H9 (cell line): ENCODE measurements at regions not wholly inside any gene's neighbourhood (a gene's known extent, or its start where the extent isn't known, plus 50 kb on each side); places are given as distances from the start of the nearest gene placed in this dataset.

ENCODE experiments used
- DNase-seq: peaks from one replicate; pipeline ENCODE4 v3.0.0-alpha.2; 2017
- H2AFZ ChIP-seq: one replicate; pipeline ENCODE4 v1.6.1; 2013; ENCODE audit warnings: mild to moderate bottlenecking, low read length, control low read depth, moderate library complexity
- H2AK5ac ChIP-seq: 2 replicates; pipeline ENCODE4 v1.6.1; 2013; ENCODE audit warnings: low read length, control low read depth, mixed read lengths; ENCODE audit not compliant: insufficient read length
- H2BK120ac ChIP-seq: one replicate; pipeline ENCODE4 v1.6.1; 2013; ENCODE audit warnings: low read depth, mild to moderate bottlenecking, low read length, control low read depth, inconsistent platforms; ENCODE audit not compliant: poor library complexity, severe bottlenecking
- H2BK12ac ChIP-seq: 2 replicates; pipeline ENCODE4 v1.6.1; 2013; ENCODE audit warnings: low read length, control low read depth, mixed read lengths, low read depth; ENCODE audit not compliant: insufficient read length
- H2BK15ac ChIP-seq: 2 replicates; pipeline ENCODE4 v1.6.1; 2013; ENCODE audit warnings: low read depth, low read length, control low read depth
- H2BK20ac ChIP-seq: one replicate; pipeline ENCODE4 v1.6.1; 2013; ENCODE audit warnings: low read depth, mild to moderate bottlenecking, low read length, control low read depth, inconsistent platforms; ENCODE audit not compliant: poor library complexity, severe bottlenecking
- H2BK5ac ChIP-seq: 2 replicates; pipeline ENCODE4 v1.6.1; 2013; ENCODE audit warnings: low read length, control low read depth, mixed read lengths; ENCODE audit not compliant: insufficient read length
- H3K14ac ChIP-seq: 2 replicates; pipeline ENCODE4 v1.6.1; 2013; ENCODE audit warnings: low read length, control low read depth; ENCODE audit not compliant: insufficient read depth
- H3K18ac ChIP-seq: 2 replicates; pipeline ENCODE4 v1.6.1; 2013; ENCODE audit warnings: low read depth, mild to moderate bottlenecking, mixed read lengths, low read length, control low read depth; ENCODE audit not compliant: insufficient read length
- H3K23ac ChIP-seq: 2 replicates; pipeline ENCODE4 v1.6.1; 2013; ENCODE audit warnings: low read length, control low read depth, mixed read lengths, low read depth; ENCODE audit not compliant: insufficient read length
- H3K23me2 ChIP-seq: 2 replicates; pipeline ENCODE4 v1.6.1; 2013; ENCODE audit warnings: low read depth, mild to moderate bottlenecking, mixed read lengths, low read length, control low read depth; ENCODE audit not compliant: insufficient read length, poor library complexity, severe bottlenecking
- H3K27ac ChIP-seq: 2 replicates; pipeline ENCODE4 v1.5.1; 2013; ENCODE audit warnings: low read length, control low read depth, mixed read lengths, low read depth; ENCODE audit not compliant: insufficient read length
- H3K27me3 ChIP-seq: 2 replicates; pipeline ENCODE4 v1.6.1; 2013; ENCODE audit warnings: low read length, control low read depth, inconsistent platforms; ENCODE audit not compliant: insufficient read depth
- H3K4ac ChIP-seq: 2 replicates; pipeline ENCODE4 v1.6.1; 2013; ENCODE audit warnings: low read depth, mild to moderate bottlenecking, control low read depth, inconsistent platforms, low read length, moderate library complexity
- H3K4me1 ChIP-seq: 2 replicates; pipeline ENCODE4 v1.6.1; 2013; ENCODE audit warnings: low read length, control low read depth, inconsistent platforms; ENCODE audit not compliant: insufficient read depth
- H3K4me2 ChIP-seq: 2 replicates; pipeline ENCODE4 v1.6.1; 2013; ENCODE audit warnings: low read length, control low read depth, mixed read lengths; ENCODE audit not compliant: insufficient read length, insufficient read depth
- H3K56ac ChIP-seq: 2 replicates; pipeline ENCODE4 v1.6.1; 2013; ENCODE audit warnings: low read depth, mild to moderate bottlenecking, mixed read lengths, low read length, control low read depth; ENCODE audit not compliant: insufficient read length
- H3K79me1 ChIP-seq: 2 replicates; pipeline ENCODE4 v1.6.1; 2013; ENCODE audit warnings: low read depth, mild to moderate bottlenecking, moderate library complexity, low read length, control low read depth, inconsistent platforms; ENCODE audit not compliant: insufficient read depth, poor library complexity, severe bottlenecking
- H3K79me2 ChIP-seq: 2 replicates; pipeline ENCODE4 v1.6.1; 2013; ENCODE audit warnings: low read length, control low read depth, inconsistent platforms; ENCODE audit not compliant: insufficient read depth
- H3K9ac ChIP-seq: 2 replicates; pipeline ENCODE4 v1.6.1; 2013; ENCODE audit warnings: low read length, control low read depth, mixed read lengths; ENCODE audit not compliant: insufficient read length; ENCODE audit errors: extremely low read depth
- H3K9me3 ChIP-seq: one replicate; pipeline ENCODE4 v1.6.1; 2013; ENCODE audit warnings: low read depth, low read length, inconsistent platforms; ENCODE audit not compliant: control insufficient read depth
- H3T11ph ChIP-seq: one replicate; pipeline ENCODE4 v1.6.1; 2013; ENCODE audit warnings: mild to moderate bottlenecking, low read length, control low read depth, inconsistent platforms
- H4K20me1 ChIP-seq: one replicate; pipeline ENCODE4 v1.6.1; 2013; ENCODE audit not compliant: control insufficient read depth, insufficient read length, insufficient read depth
- H4K5ac ChIP-seq: 2 replicates; pipeline ENCODE4 v1.6.1; 2013; ENCODE audit warnings: low read depth, mild to moderate bottlenecking, mixed read lengths, low read length, control low read depth; ENCODE audit not compliant: insufficient read length
- H4K8ac ChIP-seq: replicated peaks from 2 replicates; pipeline ENCODE4 v1.6.1; 2013; ENCODE audit warnings: low read length, control low read depth, mixed read lengths, low read depth; ENCODE audit not compliant: insufficient read length
- H4K91ac ChIP-seq: 2 replicates; pipeline ENCODE4 v1.6.1; 2013; ENCODE audit warnings: low read depth, mild to moderate bottlenecking, moderate library complexity, mixed read lengths, low read length, control low read depth; ENCODE audit not compliant: insufficient read length
- H3K27ac Mint-ChIP-seq, 3 experiments: 2 replicates in 2 of 3; 3 replicates in 1 of 3; pipeline ENCODE4 v1.8.0; 2020 to 2021; ENCODE audit warnings: mixed read lengths in 3 of 3, mild to moderate bottlenecking in 1 of 3, moderate library complexity in 1 of 3
- H3K27me3 Mint-ChIP-seq: 2 replicates; pipeline ENCODE4 v1.8.0; 2021; ENCODE audit warnings: low read depth, mild to moderate bottlenecking, moderate library complexity, mixed read lengths
- H3K36me3 Mint-ChIP-seq, 3 experiments: 2 replicates in 2 of 3; 3 replicates in 1 of 3; pipeline ENCODE4 v1.8.0; 2020 to 2021; ENCODE audit warnings: low read depth in 3 of 3, mixed read lengths in 3 of 3; ENCODE audit not compliant: insufficient read depth in 1 of 3
- H3K4me1 Mint-ChIP-seq, 2 experiments: 2 replicates each; pipeline ENCODE4 v1.8.0; 2020; ENCODE audit warnings: mixed read lengths in 2 of 2
- H3K4me3 Mint-ChIP-seq, 2 experiments: 2 replicates in 1 of 2; 3 replicates in 1 of 2; pipeline ENCODE4 v1.8.0; 2020 to 2021; ENCODE audit warnings: mild to moderate bottlenecking in 2 of 2, mixed read lengths in 2 of 2, moderate library complexity in 1 of 2
- H3K9me3 Mint-ChIP-seq, 2 experiments: 2 replicates in 1 of 2; 3 replicates in 1 of 2; pipeline ENCODE4 v1.8.0; 2020; ENCODE audit warnings: mild to moderate bottlenecking in 2 of 2, mixed read lengths in 2 of 2, moderate library complexity in 1 of 2
- CTCF ChIP-seq: fragments of 200-600 bp; sonication (generic); conservative IDR thresholded peaks from 3 replicates; pipeline ENCODE4 v1.8.0; 2021; ENCODE audit warnings: antibody characterized with exemption, mild to moderate bottlenecking
- WGBS: extraction: QIAGEN DNeasy Blood & Tissue Kit; methylation state at CpG from one replicate; pipeline ENCODE4 v1.1.7; 2013; ENCODE audit warnings: missing lambda C conversion rate, low lambda C conversion rate, mixed read lengths; ENCODE audit not compliant: insufficient read length; ENCODE audit errors: extremely low coverage; 5-methylcytosine and 5-hydroxymethylcytosine counted together

GRCh38 chr4:159428975-159429692 lies 326.3 kb downstream of the RAPGEF2 start:
- H4K8ac ChIP-seq, result no peak overlapping the region
- no peak overlapping the region for H2BK20ac ChIP-seq
- H3K4me1 Mint-ChIP-seq, result peaks cover 0 to 3% of the 10 kb centered on the region in 2 experiments; a peak in 2 of 4 replicates
- no peaks in the 10 kb centered on the region for H3K79me1 ChIP-seq
- H3K27me3 ChIP-seq, result no peaks in the 10 kb centered on the region
- no peak overlapping the region for H3T11ph ChIP-seq
- WGBS, result no CpG with 5 or more reads among the region's 6 CpGs
- H3K4me3 Mint-ChIP-seq, result no peak overlapping the region; a peak in 1 of 5 replicates
- no peaks in the 10 kb centered on the region for H3K23me2 ChIP-seq
- peaks cover 2% of the 10 kb centered on the region for H3K27me3 Mint-ChIP-seq
- no peaks in the 10 kb centered on the region for H3K9me3 Mint-ChIP-seq
- no peak overlapping the region for H3K4me2 ChIP-seq
- H3K18ac ChIP-seq, result no peak overlapping the region
- no peak overlapping the region for H4K5ac ChIP-seq
- no peak overlapping the region; a peak in 1 of 7 replicates for H3K27ac Mint-ChIP-seq
- H3K14ac ChIP-seq, result no peak overlapping the region
- H3K79me2 ChIP-seq, result no peaks in the 10 kb centered on the region
- no peak overlapping the region for H3K4ac ChIP-seq
- no peak overlapping the region for H2BK5ac ChIP-seq
- no peak overlapping the region for H4K91ac ChIP-seq
- H3K36me3 Mint-ChIP-seq, result no peaks in the 10 kb centered on the region
- H4K20me1 ChIP-seq, result no peaks in the 10 kb centered on the region
- H2AK5ac ChIP-seq, result no peak overlapping the region
- H2BK120ac ChIP-seq, result no peak overlapping the region
- H2BK15ac ChIP-seq, result no peak overlapping the region
- H3K56ac ChIP-seq, result no peak overlapping the region
- no peaks in the 10 kb centered on the region for H3K9me3 ChIP-seq
- no peak overlapping the region for H2AFZ ChIP-seq
- no peak overlapping the region for H3K27ac ChIP-seq
- TF ChIP-seq CTCF, result no peak
- no peak for DNase-seq
- no peak overlapping the region for H3K23ac ChIP-seq
- H2BK12ac ChIP-seq, result no peak overlapping the region
- H3K9ac ChIP-seq, result no peak overlapping the region
- H3K4me1 ChIP-seq, result peaks cover 2% of the 10 kb centered on the region; the same call in 1 of the 2 replicates
